ENCODE measurements at regions not wholly inside any gene's neighbourhood (a gene's known extent, or its start where the extent isn't known, plus 50 kb on each side); places are given as distances from the start of the nearest gene placed in this dataset.
"Not testable (repeated sequence)": the region's sequence is repeated elsewhere in the genome, so short reads cannot be mapped to it uniquely, and the experiment has no call there.

DNA sequence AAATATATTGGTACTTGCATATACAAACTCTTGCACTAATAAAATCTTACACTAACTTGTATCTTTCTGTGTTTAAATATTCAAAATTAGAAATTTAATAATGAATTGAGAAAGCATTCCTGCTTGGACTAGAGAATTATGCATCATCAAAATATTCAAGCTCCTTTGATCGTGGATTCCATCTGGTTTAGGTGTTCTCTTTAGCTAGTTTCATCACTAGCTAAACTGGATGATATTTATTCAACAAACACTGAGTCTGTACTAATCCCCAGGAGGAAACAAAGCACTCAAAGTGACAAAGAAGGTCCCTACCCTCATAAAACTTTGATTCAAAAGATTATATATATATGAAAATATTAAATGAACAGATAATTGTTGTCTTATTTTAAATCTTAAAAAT lies 1360.9 kb upstream of the ALCAM start:
- Histone ChIP-seq H3K4me1 (no peaks in the 10 kb centered on the region), H3K9me3 (no peaks in the 10 kb centered on the region), H3K36me3 (no peaks in the 10 kb centered on the region), H3K27me3 (no peaks in the 10 kb centered on the region), H3K27ac (no peak overlapping the region), H3K4me3 (replicated peaks in 1 of 3) (no peak overlapping the region)
- TF ChIP-seq CTCF (IDR thresholded peaks at IDR 0.05): no peak
- no peak for TF ChIP-seq POLR2A (IDR thresholded peaks at IDR 0.05)
- intact Hi-C loops (cut with DNase I): no loop called here
- 73 to 76% methylated on average over 1 of the region's 1 CpG for WGBS, 2 donors
- DNase-seq: no peak

GRCh38 chr3:104018541-104018940 lies 1348.2 kb upstream of the ALCAM start:
- intact Hi-C loops (cut with DNase I): no loop called here
- Histone ChIP-seq H3K36me3 (no peaks in the 10 kb centered on the region), H3K4me1 (no peaks in the 10 kb centered on the region), H3K27ac (no peak overlapping the region), H3K9me3 (no peaks in the 10 kb centered on the region), H3K4me3 (replicated peaks in 1 of 3) (no peak overlapping the region), H3K27me3 (no peaks in the 10 kb centered on the region)
- TF ChIP-seq CTCF (IDR thresholded peaks at IDR 0.05): no peak
- TF ChIP-seq POLR2A (IDR thresholded peaks at IDR 0.05): no peak
- no peak for DNase-seq

DNA sequence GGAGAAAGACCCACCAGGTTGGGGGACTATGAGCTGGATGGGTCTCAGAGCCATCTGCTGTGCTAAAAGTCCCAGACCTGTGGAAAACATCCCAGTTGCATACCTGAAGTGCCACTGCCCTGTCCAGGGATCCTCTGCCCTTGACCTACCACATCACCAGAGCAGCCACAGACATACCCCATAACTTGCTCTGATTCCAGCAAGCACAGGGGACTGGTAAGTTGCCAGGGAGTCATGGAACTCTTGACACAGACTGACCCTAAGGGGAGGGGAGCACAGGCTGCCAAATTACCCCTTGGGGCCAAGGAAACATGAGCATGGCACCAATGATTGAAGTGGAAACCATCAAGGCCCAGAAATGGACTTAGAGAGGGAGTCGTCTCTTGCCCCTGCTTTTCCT lies 1335.1 kb upstream of the ALCAM start:
- Histone ChIP-seq H3K36me3 (no peaks in the 10 kb centered on the region), H3K4me3 (replicated peaks in 1 of 3) (no peak overlapping the region), H3K27ac (no peak overlapping the region), H3K4me1 (no peaks in the 10 kb centered on the region), H3K27me3 (no peaks in the 10 kb centered on the region), H3K9me3 (no peaks in the 10 kb centered on the region)
- DNase-seq: no peak
- WGBS, 2 donors: 61 to 93% methylated on average over 1 of the region's 1 CpG
- intact Hi-C loops (cut with DNase I): no loop called here
- TF ChIP-seq POLR2A (IDR thresholded peaks at IDR 0.05) (no peak), CTCF (IDR thresholded peaks at IDR 0.05) (no peak)

GRCh38 chr3:104032283-104032682 lies 1334.4 kb upstream of the ALCAM start:
- H3K9me3 ChIP-seq: no peaks in the 10 kb centered on the region
- no peaks in the 10 kb centered on the region for H3K36me3 ChIP-seq
- intact Hi-C loops (cut with DNase I): no loop called here

DNA sequence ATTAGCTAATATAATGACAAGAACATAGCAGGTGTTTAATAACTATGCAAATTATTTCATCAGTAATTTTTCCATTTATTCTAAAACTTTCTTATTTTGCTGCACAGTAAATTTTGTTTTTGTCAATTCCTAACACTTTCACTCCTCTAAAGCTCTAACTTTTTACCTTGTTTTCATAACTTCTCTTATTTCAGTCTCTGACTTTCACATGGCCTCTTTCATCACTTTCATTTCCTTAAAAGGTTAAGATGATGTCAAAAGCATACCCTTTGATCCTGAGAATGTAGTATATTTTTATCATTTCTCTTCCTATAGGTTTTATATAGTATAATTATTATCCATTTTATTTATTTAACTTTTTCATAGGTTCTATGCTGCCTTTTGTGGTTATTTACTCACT lies 1325.8 kb upstream of the ALCAM start:
- TF ChIP-seq CTCF (IDR thresholded peaks at IDR 0.05): no peak
- TF ChIP-seq POLR2A (IDR thresholded peaks at IDR 0.05): no peak
- Histone ChIP-seq H3K4me1 (no peaks in the 10 kb centered on the region), H3K4me3 (replicated peaks in 1 of 3) (no peak overlapping the region), H3K27ac (no peak overlapping the region), H3K9me3 (no peaks in the 10 kb centered on the region), H3K27me3 (no peaks in the 10 kb centered on the region), H3K36me3 (no peaks in the 10 kb centered on the region)
- no peak for DNase-seq
- intact Hi-C loops (cut with DNase I): no loop called here

More at GRCh38 chr3:104032283-104032682, 1334.4 kb upstream of the ALCAM start:
- DNase-seq: no peak
- no peak overlapping the region for H3K4me3 ChIP-seq (replicated peaks in 1 of 3)
- no peak for TF ChIP-seq CTCF (IDR thresholded peaks at IDR 0.05)
- TF ChIP-seq POLR2A (IDR thresholded peaks at IDR 0.05): no peak
- no peaks in the 10 kb centered on the region for H3K27me3 ChIP-seq
- no peaks in the 10 kb centered on the region for H3K4me1 ChIP-seq
- H3K27ac ChIP-seq: no peak overlapping the region

DNA sequence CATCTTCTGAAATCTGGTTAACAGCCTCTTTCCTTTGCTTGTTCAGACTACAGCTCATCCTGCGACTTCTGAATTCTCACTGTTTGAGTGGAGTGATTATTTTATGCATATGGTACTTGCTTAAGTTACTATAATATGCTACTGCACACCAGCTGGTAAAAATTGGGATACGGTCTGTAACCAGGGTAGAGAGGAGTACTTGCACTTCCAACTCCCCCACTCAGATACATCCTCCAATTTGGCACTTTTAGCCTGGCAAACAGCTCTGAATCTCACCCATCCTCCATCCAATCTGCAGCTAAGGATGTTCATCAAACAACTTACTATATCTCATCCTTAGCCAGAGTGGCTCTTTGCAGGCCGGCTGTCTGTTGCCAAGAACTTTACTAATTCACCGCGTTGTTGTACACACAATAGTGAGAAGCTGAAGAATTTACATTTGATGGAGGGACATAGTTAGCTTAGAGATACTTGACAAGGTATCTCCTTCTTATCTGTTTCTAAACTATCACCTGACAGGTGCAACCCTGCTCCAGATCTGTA lies 1323.6 kb upstream of the ALCAM start:
- H3K4me1 ChIP-seq; H3K4me3 ChIP-seq (replicated peaks in 1 of 3); DNase-seq; H3K9me3 ChIP-seq; H3K27ac ChIP-seq; intact Hi-C loops (cut with DNase I); H3K27me3 ChIP-seq; H3K36me3 ChIP-seq: not testable (repeated sequence)
- 85 to 88% methylated on average over 5 of the region's 5 CpGs for WGBS, 2 donors
